GM06990 (cell line): ENCODE measurements at regions not wholly inside any gene's neighbourhood (a gene's known extent, or its start where the extent isn't known, plus 50 kb on each side); places are given as distances from the start of the nearest gene placed in this dataset.

Experiments
- DNase-seq: peaks from one replicate; pipeline ENCODE4 v3.0.0-alpha.2; 2011; ENCODE audit not compliant: insufficient read length; ENCODE audit errors: extremely low read depth
- H3K27me3 ChIP-seq: replicated peaks from 2 replicates; pipeline ENCODE4 v1.6.0; 2011; ENCODE audit warnings: low read length; ENCODE audit not compliant: control insufficient read depth, insufficient read depth
- H3K36me3 ChIP-seq: 2 replicates; pipeline ENCODE4 v1.5.1; 2011; ENCODE audit warnings: low read length; ENCODE audit not compliant: control insufficient read depth, insufficient read depth
- H3K4me3 ChIP-seq: replicated peaks from 2 replicates; pipeline ENCODE4 v1.5.1; 2011; ENCODE audit warnings: low read depth, mild to moderate bottlenecking, control low read depth, low read length
- TF ChIP-seq, protein P1 (sequence below): IDR thresholded peaks from 2 replicates; pipeline ENCODE4 v1.5.1; 2011; ENCODE audit warnings: low read length, control low read depth, mild to moderate bottlenecking, inconsistent platforms; ENCODE audit not compliant: insufficient read depth, poor library complexity, severe bottlenecking

DNA sequence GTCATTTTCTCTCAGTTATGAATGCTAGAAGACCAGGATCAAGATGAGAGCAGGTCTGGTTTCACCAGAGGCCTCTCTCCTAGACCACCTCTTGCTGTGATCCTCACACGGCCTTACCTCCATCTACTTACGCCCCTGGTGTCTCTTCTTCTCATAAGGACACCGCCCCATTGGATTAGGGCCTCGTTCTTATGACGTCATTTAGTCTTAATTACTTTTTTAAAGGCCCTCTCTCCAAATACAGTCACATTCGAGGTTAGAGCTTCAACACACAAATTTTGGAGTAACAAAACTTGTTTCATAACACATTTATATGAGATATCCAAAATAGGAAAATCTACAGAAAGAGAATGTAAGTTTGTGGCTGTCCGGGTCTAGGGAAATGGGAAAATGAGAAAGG lies 391.0 kb upstream of the PITX2 start:
- TF ChIP-seq, protein P1, sequence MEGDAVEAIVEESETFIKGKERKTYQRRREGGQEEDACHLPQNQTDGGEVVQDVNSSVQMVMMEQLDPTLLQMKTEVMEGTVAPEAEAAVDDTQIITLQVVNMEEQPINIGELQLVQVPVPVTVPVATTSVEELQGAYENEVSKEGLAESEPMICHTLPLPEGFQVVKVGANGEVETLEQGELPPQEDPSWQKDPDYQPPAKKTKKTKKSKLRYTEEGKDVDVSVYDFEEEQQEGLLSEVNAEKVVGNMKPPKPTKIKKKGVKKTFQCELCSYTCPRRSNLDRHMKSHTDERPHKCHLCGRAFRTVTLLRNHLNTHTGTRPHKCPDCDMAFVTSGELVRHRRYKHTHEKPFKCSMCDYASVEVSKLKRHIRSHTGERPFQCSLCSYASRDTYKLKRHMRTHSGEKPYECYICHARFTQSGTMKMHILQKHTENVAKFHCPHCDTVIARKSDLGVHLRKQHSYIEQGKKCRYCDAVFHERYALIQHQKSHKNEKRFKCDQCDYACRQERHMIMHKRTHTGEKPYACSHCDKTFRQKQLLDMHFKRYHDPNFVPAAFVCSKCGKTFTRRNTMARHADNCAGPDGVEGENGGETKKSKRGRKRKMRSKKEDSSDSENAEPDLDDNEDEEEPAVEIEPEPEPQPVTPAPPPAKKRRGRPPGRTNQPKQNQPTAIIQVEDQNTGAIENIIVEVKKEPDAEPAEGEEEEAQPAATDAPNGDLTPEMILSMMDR, result no peak
- H3K36me3 ChIP-seq, result no peaks in the 10 kb centered on the region
- H3K4me3 ChIP-seq, result no peak overlapping the region
- no peak for DNase-seq
- no peaks in the 10 kb centered on the region for H3K27me3 ChIP-seq

DNA sequence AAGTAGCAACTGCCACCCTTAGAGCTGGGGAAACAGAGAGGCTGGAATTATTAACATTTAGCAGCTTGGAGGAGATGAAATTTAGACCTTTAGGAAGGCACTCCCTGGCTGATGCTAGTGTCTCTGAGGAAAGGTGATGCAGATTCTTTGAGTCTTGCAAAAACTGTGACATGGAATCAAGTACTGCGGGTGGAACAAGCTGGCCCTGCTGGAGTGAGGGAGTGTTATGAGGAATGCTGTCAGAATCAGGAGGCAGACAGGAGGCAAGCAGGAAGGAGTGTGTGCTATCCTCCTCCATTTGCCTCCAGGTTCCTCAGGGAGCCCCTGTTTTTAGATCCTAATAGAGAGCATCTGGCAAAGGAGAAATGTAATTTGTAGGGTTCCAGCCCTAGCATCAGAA lies 391.7 kb upstream of the PITX2 start:
- Histone ChIP-seq H3K27me3 (no peaks in the 10 kb centered on the region), H3K36me3 (no peaks in the 10 kb centered on the region), H3K4me3 (no peak overlapping the region)
- DNase-seq, result no peak
- TF ChIP-seq, protein P1, result no peak

DNA sequence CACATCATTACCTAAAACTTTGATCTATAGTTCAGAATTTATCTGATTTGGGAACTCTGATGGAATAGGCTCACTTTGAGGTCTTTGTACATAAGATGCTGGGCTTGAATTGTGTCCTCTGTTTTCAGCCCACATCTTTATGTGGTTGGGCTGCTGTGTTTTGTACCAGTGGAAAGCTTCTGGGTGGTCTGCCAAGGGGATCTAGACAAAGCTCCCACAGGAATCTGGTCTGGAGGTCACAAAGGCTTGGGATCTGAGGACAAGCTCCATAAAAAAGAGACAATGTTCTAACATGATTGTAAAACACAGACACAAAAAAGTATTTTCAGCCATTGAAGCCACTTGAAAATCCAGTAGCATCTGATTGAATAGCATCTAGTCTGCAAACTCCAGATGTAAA lies 393.5 kb upstream of the PITX2 start:
- DNase-seq, result no peak
- Histone ChIP-seq H3K27me3 (no peaks in the 10 kb centered on the region), H3K4me3 (no peak overlapping the region), H3K36me3 (no peaks in the 10 kb centered on the region)
- TF ChIP-seq, protein P1, result no peak

DNA sequence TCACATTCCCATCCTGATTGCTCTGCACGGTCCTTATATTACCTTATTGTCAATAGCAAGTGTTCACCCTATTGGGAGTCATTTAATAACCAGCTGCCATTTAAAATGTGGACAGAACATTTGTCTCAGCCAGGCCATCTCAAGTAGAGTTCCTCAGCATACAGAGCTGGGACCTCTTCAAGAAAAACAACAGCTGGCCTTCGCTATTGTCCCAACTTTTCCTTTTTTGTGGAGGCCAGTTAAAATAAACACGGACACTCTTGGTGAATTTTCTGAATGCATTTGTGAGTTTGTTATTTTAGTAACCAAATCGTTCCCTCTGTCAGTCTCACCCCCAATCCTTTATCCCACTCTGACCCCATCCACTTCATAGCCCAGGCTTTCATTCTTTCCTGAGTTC lies 395.3 kb upstream of the PITX2 start:
- Histone ChIP-seq H3K36me3 (no peaks in the 10 kb centered on the region), H3K27me3 (no peaks in the 10 kb centered on the region), H3K4me3 (no peak overlapping the region)
- TF ChIP-seq, protein P1, result no peak
- DNase-seq, result no peak

DNA sequence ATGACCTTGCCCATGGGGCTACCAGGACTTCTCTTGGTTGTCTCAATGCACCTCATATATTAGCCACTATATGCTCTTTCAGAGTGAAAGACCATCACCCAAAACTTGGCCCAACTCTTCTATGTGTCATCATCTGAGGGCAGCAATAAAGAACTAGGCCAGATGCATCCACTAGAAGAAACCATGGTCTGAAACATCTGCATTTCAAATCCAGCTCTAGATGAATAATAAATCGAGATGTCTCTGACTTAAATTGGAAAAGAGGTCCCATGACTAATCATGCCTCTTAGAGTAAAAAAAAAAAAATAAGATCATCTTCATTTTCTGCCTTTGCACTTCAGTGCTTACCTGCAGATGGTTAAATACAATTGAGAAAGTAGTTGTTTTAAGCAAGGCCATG lies 397.6 kb upstream of the PITX2 start:
- no peaks in the 10 kb centered on the region for H3K27me3 ChIP-seq
- H3K36me3 ChIP-seq, result no peaks in the 10 kb centered on the region
- no peak overlapping the region for H3K4me3 ChIP-seq
- DNase-seq, result no peak
- TF ChIP-seq, protein P1, result no peak

DNA sequence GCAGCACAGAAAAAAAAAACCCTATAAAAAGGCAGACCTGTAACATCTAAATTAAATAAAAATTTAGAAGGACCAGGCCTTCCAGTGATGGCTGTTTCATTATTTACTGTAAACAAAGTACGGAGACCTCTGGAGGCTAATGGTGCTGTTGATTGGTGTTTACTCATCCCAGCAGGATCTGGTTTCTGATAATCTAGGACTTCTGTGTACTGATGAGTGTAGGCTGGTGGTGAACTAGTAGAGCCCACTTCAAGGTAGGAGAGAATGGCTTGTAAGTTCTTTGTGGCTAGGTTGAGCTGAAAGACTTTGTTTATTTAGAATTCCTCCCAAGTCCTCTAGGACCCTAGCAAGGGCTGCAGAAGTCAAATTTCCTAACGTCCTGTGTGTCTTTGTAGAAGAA lies 398.1 kb upstream of the PITX2 start:
- Histone ChIP-seq H3K4me3 (no peak overlapping the region), H3K27me3 (no peaks in the 10 kb centered on the region), H3K36me3 (no peaks in the 10 kb centered on the region)
- TF ChIP-seq, protein P1, result no peak
- no peak for DNase-seq
